IMR-90 (cell line): ENCODE measurements at regions not wholly inside any gene's neighbourhood (a gene's known extent, or its start where the extent isn't known, plus 50 kb on each side); places are given as distances from the start of the nearest gene placed in this dataset.

Experiments used
- ATAC-seq: fragments of 200-7000 bp; cut with Tn5 transposase; 2 replicates; pipeline ENCODE4 v1.9.1; 2020; ENCODE audit warnings: low read depth, mild to moderate bottlenecking, moderate library complexity
- BruUV-seq: library from RNA; stranded (reverse); fragments of 400-500 nt; replicated peaks from 2 replicates; lab custom pipeline; 2021; lab: Mats Ljungman, UMichigan
- CTCF ChIA-PET: fragments of 300-600 bp; formaldehyde crosslinking; extraction: SDS; loops from one replicate; lab custom pipeline; 2021; ENCODE audit warnings: antibody characterized with exemption; lab: Yijun Ruan, JAX
- POLR2A ChIA-PET: fragments of 300-600 bp; sonication (Branson Sonifier 250); formaldehyde crosslinking; loops from one replicate; lab custom pipeline; 2022; ENCODE audit warnings: antibody characterized with exemption; ENCODE audit not compliant: unreplicated experiment; lab: Charles Lee
- DNase-seq: peaks from one replicate; pipeline ENCODE4 v3.0.0; 2013
- H2AFZ ChIP-seq: replicated peaks from 2 replicates; pipeline ENCODE3; 2013; ENCODE audit warnings: low read length, mild to moderate bottlenecking; ENCODE audit not compliant: poor library complexity
- H2AK5ac ChIP-seq: 2 replicates; pipeline ENCODE4 v1.6.1; 2013; ENCODE audit warnings: low read depth, low read length, inconsistent platforms
- H2AK9ac ChIP-seq: replicated peaks from 2 replicates; pipeline ENCODE3; 2013; ENCODE audit warnings: mild to moderate bottlenecking, low read depth, low read length, moderate library complexity; ENCODE audit not compliant: poor library complexity
- H2BK120ac ChIP-seq: 2 replicates; pipeline ENCODE4 v1.6.1; 2013; ENCODE audit warnings: low read depth, low read length, inconsistent platforms
- H2BK15ac ChIP-seq: 3 replicates; pipeline ENCODE4 v1.6.1; 2013; ENCODE audit warnings: low read depth, low read length, inconsistent platforms
- H2BK20ac ChIP-seq: 2 replicates; pipeline ENCODE4 v1.6.1; 2013; ENCODE audit warnings: low read depth, mild to moderate bottlenecking, inconsistent platforms, low read length, moderate library complexity
- H2BK5ac ChIP-seq: 2 replicates; pipeline ENCODE4 v1.6.1; 2013; ENCODE audit warnings: mild to moderate bottlenecking, low read depth, low read length, inconsistent platforms; ENCODE audit not compliant: poor library complexity, severe bottlenecking
- H3K14ac ChIP-seq: replicated peaks from 2 replicates; pipeline ENCODE4 v1.6.1; 2013; ENCODE audit warnings: low read depth, low read length, inconsistent platforms
- H3K18ac ChIP-seq: 2 replicates; pipeline ENCODE4 v1.6.1; 2013; ENCODE audit warnings: low read depth, low read length, control low read depth
- H3K23ac ChIP-seq: 2 replicates; pipeline ENCODE4 v1.6.1; 2013; ENCODE audit warnings: low read depth, low read length, inconsistent platforms
- H3K27ac ChIP-seq: 2 replicates; pipeline ENCODE4 v1.5.1; 2013; ENCODE audit warnings: mild to moderate bottlenecking, control low read depth, low read length; ENCODE audit not compliant: insufficient read depth
- H3K27me3 ChIP-seq: 2 replicates; pipeline ENCODE4 v1.6.1; 2013; ENCODE audit warnings: low read length; ENCODE audit not compliant: control insufficient read depth, insufficient read depth
- H3K36me3 ChIP-seq: 2 replicates; pipeline ENCODE4 v1.6.1; 2013; ENCODE audit warnings: low read length, mixed read lengths; ENCODE audit not compliant: control insufficient read depth, insufficient read depth
- H3K4ac ChIP-seq: 2 replicates; pipeline ENCODE4 v1.6.1; 2013; ENCODE audit warnings: low read depth, low read length, inconsistent platforms
- H3K4me1 ChIP-seq: 2 replicates; pipeline ENCODE4 v1.6.1; 2013; ENCODE audit warnings: low read length, mixed read lengths; ENCODE audit not compliant: control insufficient read depth, insufficient read depth
- H3K4me2 ChIP-seq: 2 replicates; pipeline ENCODE4 v1.6.1; 2013; ENCODE audit warnings: low read depth, mild to moderate bottlenecking, control low read depth, low read length, moderate library complexity
- H3K4me3 ChIP-seq: 2 replicates; pipeline ENCODE4 v1.5.1; 2013; ENCODE audit warnings: low read depth, mild to moderate bottlenecking, control low read depth, low read length, moderate library complexity; ENCODE audit not compliant: insufficient read depth
- H3K56ac ChIP-seq: 2 replicates; pipeline ENCODE4 v1.6.1; 2013; ENCODE audit warnings: low read length, inconsistent platforms; ENCODE audit not compliant: insufficient read depth; ENCODE audit errors: extremely low read depth
- H3K79me1 ChIP-seq, 2 experiments: 2 replicates each; pipeline ENCODE4 v1.6.1; 2013; ENCODE audit warnings: low read length in 2 of 2, inconsistent platforms in 1 of 2, low read depth in 1 of 2
- H3K9ac ChIP-seq: 2 replicates; pipeline ENCODE4 v1.6.1; 2013; ENCODE audit warnings: low read depth, low read length, control low read depth
- H3K9me1 ChIP-seq: 2 replicates; pipeline ENCODE4 v1.6.1; 2013; ENCODE audit warnings: low read length, inconsistent platforms; ENCODE audit not compliant: insufficient read depth
- H3K9me3 ChIP-seq: 2 replicates; pipeline ENCODE4 v1.6.1; 2013; ENCODE audit warnings: low read length; ENCODE audit not compliant: control insufficient read depth, insufficient read depth
- H4K20me1 ChIP-seq: 2 replicates; pipeline ENCODE4 v1.6.1; 2013; ENCODE audit warnings: low read length, inconsistent platforms; ENCODE audit not compliant: insufficient read depth
- H4K5ac ChIP-seq: 2 replicates; pipeline ENCODE4 v1.6.1; 2013; ENCODE audit warnings: mild to moderate bottlenecking, low read depth, low read length, control low read depth
- H4K8ac ChIP-seq, 2 experiments: 2 replicates each; pipeline ENCODE4 v1.6.1; 2013; ENCODE audit warnings: low read depth in 2 of 2, low read length in 2 of 2, control low read depth in 1 of 2, inconsistent platforms in 1 of 2
- H4K91ac ChIP-seq: 2 replicates; pipeline ENCODE4 v1.6.1; 2013; ENCODE audit warnings: low read depth, low read length, inconsistent platforms; ENCODE audit not compliant: insufficient read depth
- BHLHE40 ChIP-seq: fragments of 150-350 bp; IDR thresholded peaks from 2 replicates; pipeline ENCODE4 v1.6.1; 2016; ENCODE audit warnings: mild to moderate bottlenecking, low read depth, low read length
- CEBPB ChIP-seq: IDR thresholded peaks from 2 replicates; pipeline ENCODE4 v1.6.1; 2012; ENCODE audit warnings: low read depth, low read length, improper control_type of control experiment
- CHD1 ChIP-seq: IDR thresholded peaks from 2 replicates; pipeline ENCODE4 v1.6.1; 2012; ENCODE audit warnings: low read depth, low read length, improper control_type of control experiment
- CTCF ChIP-seq: conservative IDR thresholded peaks from 2 replicates; pipeline ENCODE4 v1.5.1; 2012; ENCODE audit warnings: mild to moderate bottlenecking, low read depth, low read length, improper control_type of control experiment
- ELK1 ChIP-seq: fragments of 150-350 bp; IDR thresholded peaks from 2 replicates; pipeline ENCODE4 v1.6.1; 2016; ENCODE audit warnings: low read depth, mild to moderate bottlenecking, low read length, moderate library complexity, borderline replicate concordance
- FOS ChIP-seq: fragments of 150-350 bp; IDR thresholded peaks from 2 replicates; pipeline ENCODE4 v1.6.1; 2016; ENCODE audit warnings: low read depth, low read length
- MAFK ChIP-seq: IDR thresholded peaks from 2 replicates; pipeline ENCODE4 v1.6.1; 2012; ENCODE audit warnings: low read depth, low read length, improper control_type of control experiment
- MAZ ChIP-seq: IDR thresholded peaks from 2 replicates; pipeline ENCODE4 v1.6.1; 2012; ENCODE audit warnings: low read depth, mild to moderate bottlenecking, low read length, improper control_type of control experiment, moderate library complexity, borderline replicate concordance
- MXI1 ChIP-seq: IDR thresholded peaks from 2 replicates; pipeline ENCODE4 v1.6.1; 2012; ENCODE audit warnings: low read depth, mild to moderate bottlenecking, low read length, moderate library complexity, borderline replicate concordance
- NFE2L2 ChIP-seq: fragments of 150-350 bp; IDR thresholded peaks from 2 replicates; pipeline ENCODE4 v1.6.1; 2016; ENCODE audit warnings: low read depth, mild to moderate bottlenecking, low read length
- POLR2A ChIP-seq: IDR thresholded peaks from 2 replicates; pipeline ENCODE4 v1.6.1; 2012; ENCODE audit warnings: mild to moderate bottlenecking, low read depth, low read length
- RAD21 ChIP-seq: IDR thresholded peaks from 2 replicates; pipeline ENCODE4 v1.6.1; 2012; ENCODE audit warnings: low read length, improper control_type of control experiment
- RCOR1 ChIP-seq: IDR thresholded peaks from 2 replicates; pipeline ENCODE4 v1.6.1; 2012; ENCODE audit warnings: mild to moderate bottlenecking, low read length, improper control_type of control experiment; ENCODE audit not compliant: insufficient replicate concordance
- RFX5 ChIP-seq: IDR thresholded peaks from 2 replicates; pipeline ENCODE4 v1.8.0; 2012; ENCODE audit warnings: low read depth, mild to moderate bottlenecking, low read length, moderate library complexity
- SMC3 ChIP-seq: fragments of 150-350 bp; IDR thresholded peaks from 2 replicates; pipeline ENCODE4 v1.6.1; 2016; ENCODE audit warnings: low read depth, mild to moderate bottlenecking, antibody characterized with exemption, low read length, moderate library complexity
- WGBS, 2 experiments: methylation state at CpG; one replicate each; pipeline versions ENCODE4 v1.1.5 to v1.1.7; 2013; ENCODE audit warnings: missing lambda C conversion rate in 2 of 2; ENCODE audit not compliant: insufficient read length in 1 of 2; ENCODE audit errors: extremely low coverage in 2 of 2; 5-methylcytosine and 5-hydroxymethylcytosine counted together
- dilution Hi-C: fragments of 300-500 bp; cut with HindIII; formaldehyde crosslinking; loops from one replicate; pipeline ENCODE4 v1.14.3; 2018; ENCODE audit warnings: low sequenced_read_pairs; ENCODE audit not compliant: unreplicated experiment
- in situ Hi-C: fragments of 300-500 bp; cut with MboI; formaldehyde crosslinking; loops from 3 replicates; pipeline ENCODE4 v1.14.3; 2019; ENCODE audit warnings: low sequenced_read_pairs, inconsistent platforms, mixed read lengths
- intact Hi-C: fragments of 100-400 bp; cut with micrococcal nuclease; formaldehyde crosslinking; loops from 2 replicates; pipeline ENCODE4 v1.10.0; 2022
- TF ChIP-seq, protein P1 (sequence below): fragments of 150-350 bp; IDR thresholded peaks from 2 replicates; pipeline ENCODE4 v1.6.1; 2017; ENCODE audit warnings: mild to moderate bottlenecking, antibody characterized with exemption, low read length, low read depth

DNA sequence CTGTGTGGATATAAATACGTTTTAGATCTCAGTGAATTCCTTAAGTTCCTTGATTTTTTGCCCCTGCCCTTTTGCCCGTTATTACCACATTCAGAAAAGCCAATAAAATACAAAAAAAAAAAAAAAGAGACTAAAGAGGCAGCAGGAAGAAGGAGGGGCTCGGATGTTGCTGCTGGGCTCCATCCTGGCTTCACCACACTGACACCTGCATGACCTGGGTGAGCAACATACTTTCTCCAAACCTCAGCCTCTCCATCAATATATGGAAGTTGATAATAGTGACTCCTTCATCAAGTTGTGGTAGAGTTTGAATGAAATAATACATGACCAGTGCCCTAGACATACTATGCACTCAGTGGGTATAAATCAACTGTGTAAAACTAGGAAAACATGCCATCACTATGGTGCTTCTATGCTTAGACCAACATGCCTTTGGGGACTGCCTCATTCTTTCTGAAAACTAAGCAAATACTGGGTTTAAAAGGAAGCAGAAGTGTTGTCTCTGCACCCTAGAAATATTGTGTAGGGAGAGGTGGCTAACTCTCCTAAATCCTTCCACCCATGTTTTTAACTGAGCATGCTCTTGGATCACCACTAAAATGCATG is 243.0 kb downstream of the PIK3R1 start:
- ChIA-PET CTCF (no interaction called here), POLR2A (no interaction called here)
- no peak overlapping the region for H4K91ac ChIP-seq
- H3K23ac ChIP-seq, result no peak overlapping the region
- no peak overlapping the region for H3K4ac ChIP-seq
- ATAC-seq, result no peak
- no peak overlapping the region for H3K56ac ChIP-seq
- no peak overlapping the region for H2AFZ ChIP-seq
- H4K8ac ChIP-seq, result no peak overlapping the region
- in situ Hi-C loops (no loop called here), dilution Hi-C loops (no loop called here), intact Hi-C loops (loop anchor here (5.0 kb wide), 1 partner anchor 504 kb away; no protein-coding TSS in a partner anchor)
- H2AK5ac ChIP-seq, result no peak overlapping the region
- no peak overlapping the region for H2BK15ac ChIP-seq
- no peak overlapping the region for H2AK9ac ChIP-seq
- no peak overlapping the region for H2BK120ac ChIP-seq
- TF ChIP-seq RAD21 (no peak), RCOR1 (no peak), MAFK (no peak), CTCF (no peak), ELK1 (no peak), NFE2L2 (no peak), SMC3 (no peak), POLR2A (no peak), RFX5 (no peak), BHLHE40 (no peak), CEBPB (no peak), FOS (no peak), MAZ (no peak), CHD1 (no peak), MXI1 (no peak)
- TF ChIP-seq, protein P1, sequence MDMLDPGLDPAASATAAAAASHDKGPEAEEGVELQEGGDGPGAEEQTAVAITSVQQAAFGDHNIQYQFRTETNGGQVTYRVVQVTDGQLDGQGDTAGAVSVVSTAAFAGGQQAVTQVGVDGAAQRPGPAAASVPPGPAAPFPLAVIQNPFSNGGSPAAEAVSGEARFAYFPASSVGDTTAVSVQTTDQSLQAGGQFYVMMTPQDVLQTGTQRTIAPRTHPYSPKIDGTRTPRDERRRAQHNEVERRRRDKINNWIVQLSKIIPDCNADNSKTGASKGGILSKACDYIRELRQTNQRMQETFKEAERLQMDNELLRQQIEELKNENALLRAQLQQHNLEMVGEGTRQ, result no peak
- H2BK20ac ChIP-seq, result no peak overlapping the region
- H3K4me1 ChIP-seq, result peaks cover 2% of the 10 kb centered on the region
- no peak overlapping the region for H3K9ac ChIP-seq
- no peak overlapping the region for H4K5ac ChIP-seq
- H3K9me1 ChIP-seq, result no peaks in the 10 kb centered on the region
- no peaks in the 10 kb centered on the region for H3K36me3 ChIP-seq
- no CpG with 5 or more reads among the region's 3 CpGs for WGBS, 2 experiments
- H3K14ac ChIP-seq, result no peak overlapping the region
- H3K9me3 ChIP-seq, result no peaks in the 10 kb centered on the region; the same call in 1 of the 2 replicates
- no peaks in the 10 kb centered on the region for H3K79me1 ChIP-seq
- H4K20me1 ChIP-seq, result no peaks in the 10 kb centered on the region
- no peak overlapping the region for H3K4me2 ChIP-seq
- no peak overlapping the region for H3K4me3 ChIP-seq
- no TSS peak for BruUV-seq
- H2BK5ac ChIP-seq, result no peak overlapping the region
- no peak overlapping the region for H3K27ac ChIP-seq
- no peak overlapping the region for H3K18ac ChIP-seq
- no peak for DNase-seq
- H3K27me3 ChIP-seq, result no peaks in the 10 kb centered on the region
